ENCODE measurements at regions not wholly inside any gene's neighbourhood (a gene's known extent, or its start where the extent isn't known, plus 50 kb on each side); places are given as distances from the start of the nearest gene placed in this dataset.

DNA sequence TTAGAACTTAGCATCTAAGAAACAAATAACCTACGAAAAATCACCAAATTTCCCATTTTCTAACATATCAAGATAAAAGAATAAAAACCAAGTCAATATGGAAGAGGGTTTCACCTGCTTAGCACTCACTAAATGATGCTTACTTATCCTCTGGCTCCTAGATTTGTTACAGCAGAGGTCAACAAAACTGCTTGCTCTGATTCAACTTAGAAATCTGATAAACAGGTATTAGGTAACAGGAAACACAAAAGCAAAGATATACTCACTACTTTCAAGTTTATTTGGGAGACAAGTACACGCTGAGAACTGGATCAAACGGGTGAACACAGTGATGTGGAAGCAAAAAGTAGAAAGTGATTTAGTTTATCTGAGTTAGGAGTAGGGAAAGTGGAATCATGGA lies 235.7 kb upstream of the TARS1 start:
- no peak overlapping the region for H3K9ac ChIP-seq (ENCODE audit: low read length)
- H3K9me3 ChIP-seq (ENCODE audit: low read length): no peaks in the 10 kb centered on the region
- no peak overlapping the region for H3K27ac ChIP-seq (ENCODE audit: low read length)
- no peaks in the 10 kb centered on the region for H4K20me1 ChIP-seq (ENCODE audit: insufficient read depth)
- TF ChIP-seq EP300 (conservative IDR thresholded peaks at IDR 0.05; ENCODE audit: poor library complexity, severe bottlenecking) (no peak), EZH2 (IDR thresholded peaks at IDR 0.05; ENCODE audit: borderline replicate concordance, insufficient read depth, low read length, poor library complexity, severe bottlenecking) (no peak), TAF1 (IDR thresholded peaks at IDR 0.05; ENCODE audit: low read depth) (no peak), POLR2AphosphoS5 (IDR thresholded peaks at IDR 0.05) (no peak), SMC3 (conservative IDR thresholded peaks at IDR 0.05; ENCODE audit: poor library complexity) (no peak), RAD21 (conservative IDR thresholded peaks at IDR 0.05) (no peak), MXI1 (conservative IDR thresholded peaks at IDR 0.05; ENCODE audit: poor library complexity, severe bottlenecking) (no peak)
- TF ChIP-seq, protein P1, sequence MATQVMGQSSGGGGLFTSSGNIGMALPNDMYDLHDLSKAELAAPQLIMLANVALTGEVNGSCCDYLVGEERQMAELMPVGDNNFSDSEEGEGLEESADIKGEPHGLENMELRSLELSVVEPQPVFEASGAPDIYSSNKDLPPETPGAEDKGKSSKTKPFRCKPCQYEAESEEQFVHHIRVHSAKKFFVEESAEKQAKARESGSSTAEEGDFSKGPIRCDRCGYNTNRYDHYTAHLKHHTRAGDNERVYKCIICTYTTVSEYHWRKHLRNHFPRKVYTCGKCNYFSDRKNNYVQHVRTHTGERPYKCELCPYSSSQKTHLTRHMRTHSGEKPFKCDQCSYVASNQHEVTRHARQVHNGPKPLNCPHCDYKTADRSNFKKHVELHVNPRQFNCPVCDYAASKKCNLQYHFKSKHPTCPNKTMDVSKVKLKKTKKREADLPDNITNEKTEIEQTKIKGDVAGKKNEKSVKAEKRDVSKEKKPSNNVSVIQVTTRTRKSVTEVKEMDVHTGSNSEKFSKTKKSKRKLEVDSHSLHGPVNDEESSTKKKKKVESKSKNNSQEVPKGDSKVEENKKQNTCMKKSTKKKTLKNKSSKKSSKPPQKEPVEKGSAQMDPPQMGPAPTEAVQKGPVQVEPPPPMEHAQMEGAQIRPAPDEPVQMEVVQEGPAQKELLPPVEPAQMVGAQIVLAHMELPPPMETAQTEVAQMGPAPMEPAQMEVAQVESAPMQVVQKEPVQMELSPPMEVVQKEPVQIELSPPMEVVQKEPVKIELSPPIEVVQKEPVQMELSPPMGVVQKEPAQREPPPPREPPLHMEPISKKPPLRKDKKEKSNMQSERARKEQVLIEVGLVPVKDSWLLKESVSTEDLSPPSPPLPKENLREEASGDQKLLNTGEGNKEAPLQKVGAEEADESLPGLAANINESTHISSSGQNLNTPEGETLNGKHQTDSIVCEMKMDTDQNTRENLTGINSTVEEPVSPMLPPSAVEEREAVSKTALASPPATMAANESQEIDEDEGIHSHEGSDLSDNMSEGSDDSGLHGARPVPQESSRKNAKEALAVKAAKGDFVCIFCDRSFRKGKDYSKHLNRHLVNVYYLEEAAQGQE (IDR thresholded peaks at IDR 0.05; ENCODE audit: borderline replicate concordance): no peak
- TF ChIP-seq, protein P2, sequence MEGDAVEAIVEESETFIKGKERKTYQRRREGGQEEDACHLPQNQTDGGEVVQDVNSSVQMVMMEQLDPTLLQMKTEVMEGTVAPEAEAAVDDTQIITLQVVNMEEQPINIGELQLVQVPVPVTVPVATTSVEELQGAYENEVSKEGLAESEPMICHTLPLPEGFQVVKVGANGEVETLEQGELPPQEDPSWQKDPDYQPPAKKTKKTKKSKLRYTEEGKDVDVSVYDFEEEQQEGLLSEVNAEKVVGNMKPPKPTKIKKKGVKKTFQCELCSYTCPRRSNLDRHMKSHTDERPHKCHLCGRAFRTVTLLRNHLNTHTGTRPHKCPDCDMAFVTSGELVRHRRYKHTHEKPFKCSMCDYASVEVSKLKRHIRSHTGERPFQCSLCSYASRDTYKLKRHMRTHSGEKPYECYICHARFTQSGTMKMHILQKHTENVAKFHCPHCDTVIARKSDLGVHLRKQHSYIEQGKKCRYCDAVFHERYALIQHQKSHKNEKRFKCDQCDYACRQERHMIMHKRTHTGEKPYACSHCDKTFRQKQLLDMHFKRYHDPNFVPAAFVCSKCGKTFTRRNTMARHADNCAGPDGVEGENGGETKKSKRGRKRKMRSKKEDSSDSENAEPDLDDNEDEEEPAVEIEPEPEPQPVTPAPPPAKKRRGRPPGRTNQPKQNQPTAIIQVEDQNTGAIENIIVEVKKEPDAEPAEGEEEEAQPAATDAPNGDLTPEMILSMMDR (IDR thresholded peaks at IDR 0.05; ENCODE audit: poor library complexity, severe bottlenecking): no peak
- H3K79me2 ChIP-seq (replicated peaks; ENCODE audit: insufficient read depth, low read length): no peaks in the 10 kb centered on the region
- H3K9me2 ChIP-seq (ENCODE audit: insufficient read depth, low read length): no peaks in the 10 kb centered on the region
- no peaks in the 10 kb centered on the region for H3K27me3 ChIP-seq (ENCODE audit: insufficient read depth, low read depth, low read length)
- H3F3A ChIP-seq (ENCODE audit: insufficient read depth, low read length, poor library complexity, severe bottlenecking): no peaks in the 10 kb centered on the region
- H2AFZ ChIP-seq (ENCODE audit: low read depth, low read length): no peak overlapping the region
- H3K4me2 ChIP-seq (ENCODE audit: low read length): no peak overlapping the region
- H3K36me3 ChIP-seq (ENCODE audit: insufficient read depth, low read length): no peaks in the 10 kb centered on the region
- no peak overlapping the region for H3K4me3 ChIP-seq (ENCODE audit: low read length)

DNA sequence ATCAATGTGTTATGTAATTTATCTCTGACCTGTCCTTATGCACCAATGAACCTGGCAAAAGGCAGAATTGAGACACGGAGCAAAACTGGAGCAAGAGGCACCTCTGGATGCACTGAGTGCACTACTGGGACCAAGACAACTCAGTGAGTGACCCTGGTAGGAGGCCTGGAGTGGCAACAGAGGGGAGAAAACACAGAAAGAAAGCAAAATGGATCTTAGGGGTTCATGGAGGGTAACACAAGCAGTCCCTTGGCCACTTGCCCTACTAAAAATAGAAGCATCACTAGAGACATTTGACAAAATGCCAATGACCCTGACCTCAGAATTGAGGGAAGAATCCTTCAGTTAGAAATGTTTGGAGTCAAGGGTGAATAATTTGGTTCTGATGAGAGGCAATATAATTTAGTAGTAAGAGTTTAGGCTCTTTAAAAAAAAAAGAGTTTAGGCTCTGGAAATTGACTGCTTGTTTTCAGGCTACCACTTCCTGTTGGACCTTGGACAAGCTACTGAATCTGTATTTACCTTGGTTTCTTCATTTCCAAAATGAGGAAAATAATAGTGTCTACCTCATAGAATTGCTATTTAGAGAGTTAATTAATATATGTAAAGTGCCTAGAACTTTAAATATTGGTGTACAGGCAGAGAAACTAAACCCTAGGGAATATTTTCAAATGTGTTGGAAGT lies 234.9 kb upstream of the TARS1 start:
- Histone ChIP-seq H4K20me1 (ENCODE audit: insufficient read depth) (no peaks in the 10 kb centered on the region), H3K4me2 (ENCODE audit: low read length) (no peak overlapping the region)
- TF ChIP-seq EP300 (conservative IDR thresholded peaks at IDR 0.05; ENCODE audit: poor library complexity, severe bottlenecking) (no peak), RAD21 (conservative IDR thresholded peaks at IDR 0.05) (no peak), EZH2 (IDR thresholded peaks at IDR 0.05; ENCODE audit: borderline replicate concordance, insufficient read depth, low read length, poor library complexity, severe bottlenecking) (no peak), POLR2AphosphoS5 (IDR thresholded peaks at IDR 0.05) (no peak), SMC3 (conservative IDR thresholded peaks at IDR 0.05; ENCODE audit: poor library complexity) (no peak), TAF1 (IDR thresholded peaks at IDR 0.05; ENCODE audit: low read depth) (no peak), MXI1 (conservative IDR thresholded peaks at IDR 0.05; ENCODE audit: poor library complexity, severe bottlenecking) (no peak)
- TF ChIP-seq, protein P1 (IDR thresholded peaks at IDR 0.05; ENCODE audit: borderline replicate concordance): no peak
- TF ChIP-seq, protein P2 (IDR thresholded peaks at IDR 0.05; ENCODE audit: poor library complexity, severe bottlenecking): no peak

More for the DNA sequence above, 234.9 kb upstream of the TARS1 start:
- no peaks in the 10 kb centered on the region for H3K79me2 ChIP-seq (replicated peaks; ENCODE audit: insufficient read depth, low read length)
- H3K9me3 ChIP-seq (ENCODE audit: low read length): no peaks in the 10 kb centered on the region
- no peak overlapping the region for H3K9ac ChIP-seq (ENCODE audit: low read length)
- no peak overlapping the region for H3K27ac ChIP-seq (ENCODE audit: low read length)
- H3F3A ChIP-seq (ENCODE audit: insufficient read depth, low read length, poor library complexity, severe bottlenecking): no peaks in the 10 kb centered on the region
- H2AFZ ChIP-seq (ENCODE audit: low read depth, low read length): no peak overlapping the region
- H3K4me3 ChIP-seq (ENCODE audit: low read length): no peak overlapping the region
- no peaks in the 10 kb centered on the region for H3K36me3 ChIP-seq (ENCODE audit: insufficient read depth, low read length)
- H3K27me3 ChIP-seq (ENCODE audit: insufficient read depth, low read depth, low read length): no peaks in the 10 kb centered on the region
- no peaks in the 10 kb centered on the region for H3K9me2 ChIP-seq (ENCODE audit: insufficient read depth, low read length)

Measured in neural cell (in vitro differentiated cells).